Mesodermal cell (in vitro differentiated cells): ENCODE measurements at regions not wholly inside any gene's neighbourhood (a gene's known extent, or its start where the extent isn't known, plus 50 kb on each side); places are given as distances from the start of the nearest gene placed in this dataset.
A peak's percentile ranks its signal among the peaks of the same experiment; 100 is the strongest.
"Not testable (repeated sequence)": the region's sequence is repeated elsewhere in the genome, so short reads cannot be mapped to it uniquely, and the experiment has no call there.

Source experiments
- H3K27ac ChIP-seq: 2 replicates; pipeline ENCODE4 v1.7.0; 2013; ENCODE audit warnings: mild to moderate bottlenecking, low read depth, low read length, moderate library complexity; ENCODE audit not compliant: severe bottlenecking
- H3K36me3 ChIP-seq: 2 replicates; pipeline ENCODE4 v1.7.1; 2013; ENCODE audit warnings: mild to moderate bottlenecking, low read length, moderate library complexity; ENCODE audit not compliant: control insufficient read depth, insufficient read depth
- H3K4me1 ChIP-seq: one replicate; pipeline ENCODE4 v1.7.1; 2013; ENCODE audit warnings: mild to moderate bottlenecking, low read length; ENCODE audit not compliant: insufficient read depth, control insufficient read depth, poor library complexity, severe bottlenecking
- H3K4me3 ChIP-seq: 2 replicates; pipeline ENCODE4 v1.7.0; 2013; ENCODE audit warnings: low read length, control low read depth, mild to moderate bottlenecking; ENCODE audit not compliant: insufficient read depth, poor library complexity, severe bottlenecking; ENCODE audit errors: extremely low read depth
- H3K9me3 ChIP-seq: 2 replicates; pipeline ENCODE4 v1.7.1; 2013; ENCODE audit warnings: mild to moderate bottlenecking, low read length, moderate library complexity; ENCODE audit not compliant: control insufficient read depth
- WGBS, 2 experiments: methylation state at CpG; one replicate each; pipeline ENCODE4 v1.1.5; 2013; ENCODE audit warnings: missing lambda C conversion rate in 2 of 2; ENCODE audit not compliant: insufficient coverage in 2 of 2; 5-methylcytosine and 5-hydroxymethylcytosine counted together

- WGBS, 2 experiments: no CpG with 5 or more reads among the region's 1 CpG
- Histone ChIP-seq H3K4me3 (no peak overlapping the region), H3K4me1 (peaks cover 3% of the 10 kb centered on the region), H3K27ac (no peak overlapping the region), H3K9me3 (no peaks in the 10 kb centered on the region), H3K36me3 (no peaks in the 10 kb centered on the region)
These were observed 561.7 kb upstream of the SGO1 start for GRCh38 chr3:20747741-20748140.

GRCh38 chr3:20743553-20744321 is 557.7 kb upstream of the SGO1 start:
- no CpG with 5 or more reads among the region's 1 CpG for WGBS, 2 experiments

GRCh38 chr3:20742903-20743552 is 557.0 kb upstream of the SGO1 start:
- Histone ChIP-seq H3K9me3 (no peaks in the 10 kb centered on the region), H3K4me3 (no peak overlapping the region), H3K27ac (peak overlapping the region; percentile 52), H3K4me1 (peaks cover 3% of the 10 kb centered on the region), H3K36me3 (no peaks in the 10 kb centered on the region)
- WGBS, 2 experiments: no CpG with 5 or more reads among the region's 2 CpGs

More at GRCh38 chr3:20743553-20744321, 557.7 kb upstream of the SGO1 start:
- H3K36me3 ChIP-seq: no peaks in the 10 kb centered on the region
- H3K9me3 ChIP-seq: no peaks in the 10 kb centered on the region
- no peak overlapping the region for H3K4me3 ChIP-seq
- H3K27ac ChIP-seq: peak overlapping the region; percentile 52
- H3K4me1 ChIP-seq: peaks cover 3% of the 10 kb centered on the region

- Histone ChIP-seq H3K9me3 (no peaks in the 10 kb centered on the region), H3K36me3 (no peaks in the 10 kb centered on the region), H3K4me3 (no peak overlapping the region), H3K27ac (no peak overlapping the region), H3K4me1 (peaks cover 3% of the 10 kb centered on the region)
These were observed 555.4 kb upstream of the SGO1 start for GRCh38 chr3:20741381-20741780.

- Histone ChIP-seq H3K9me3 (no peaks in the 10 kb centered on the region), H3K4me1 (peaks cover 3% of the 10 kb centered on the region), H3K4me3 (no peak overlapping the region), H3K27ac (no peak overlapping the region), H3K36me3 (no peaks in the 10 kb centered on the region)
These were observed 553.8 kb upstream of the SGO1 start for GRCh38 chr3:20739814-20740213.

GRCh38 chr3:20736287-20736852 is 550.4 kb upstream of the SGO1 start:
- Histone ChIP-seq H3K4me1 (no peaks in the 10 kb centered on the region), H3K4me3 (no peak overlapping the region), H3K36me3 (no peaks in the 10 kb centered on the region), H3K9me3 (no peaks in the 10 kb centered on the region), H3K27ac (no peak overlapping the region)
- WGBS, 2 experiments: 81 to 91% methylated on average over 3 of the region's 5 CpGs

- no peaks in the 10 kb centered on the region for H3K4me1 ChIP-seq
- no peak overlapping the region for H3K27ac ChIP-seq
- H3K4me3 ChIP-seq: no peak overlapping the region
- WGBS, 2 experiments: no CpG with 5 or more reads among the region's 1 CpG
- no peaks in the 10 kb centered on the region for H3K36me3 ChIP-seq
- H3K9me3 ChIP-seq: no peaks in the 10 kb centered on the region
These were observed 543.2 kb upstream of the SGO1 start for GRCh38 chr3:20729185-20729584.

GRCh38 chr3:20726786-20727185 is 540.8 kb upstream of the SGO1 start:
- WGBS, 2 experiments: no CpG with 5 or more reads among the region's 2 CpGs
- H3K27ac ChIP-seq: no peak overlapping the region
- no peak overlapping the region for H3K4me3 ChIP-seq
- H3K36me3 ChIP-seq: no peaks in the 10 kb centered on the region
- no peaks in the 10 kb centered on the region for H3K9me3 ChIP-seq
- H3K4me1 ChIP-seq: no peaks in the 10 kb centered on the region

GRCh38 chr3:20724241-20724640 is 538.2 kb upstream of the SGO1 start:
- no peaks in the 10 kb centered on the region for H3K4me1 ChIP-seq
- WGBS, 2 experiments: no CpG with 5 or more reads among the region's 1 CpG
- no peak overlapping the region for H3K27ac ChIP-seq
- no peak overlapping the region for H3K4me3 ChIP-seq
- H3K9me3 ChIP-seq: no peaks in the 10 kb centered on the region
- H3K36me3 ChIP-seq: no peaks in the 10 kb centered on the region

GRCh38 chr3:20716425-20716824 is 530.4 kb upstream of the SGO1 start:
- not testable (repeated sequence) for H3K36me3 ChIP-seq, H3K4me1 ChIP-seq, H3K27ac ChIP-seq, H3K4me3 ChIP-seq, H3K9me3 ChIP-seq
- WGBS, 2 experiments: 100% methylated on average over 1 of the region's 2 CpGs; no CpG with 5 or more reads in 1 of the 2 experiments

GRCh38 chr3:20701641-20702040 is 515.6 kb upstream of the SGO1 start:
- Histone ChIP-seq H3K4me3 (no peak overlapping the region), H3K4me1 (no peaks in the 10 kb centered on the region), H3K27ac (no peak overlapping the region), H3K9me3 (no peaks in the 10 kb centered on the region), H3K36me3 (no peaks in the 10 kb centered on the region)
- no CpG with 5 or more reads among the region's 1 CpG for WGBS, 2 experiments
